Smooth muscle cell (in vitro differentiated cells): ENCODE measurements at regions not wholly inside any gene's neighbourhood (a gene's known extent, or its start where the extent isn't known, plus 50 kb on each side); places are given as distances from the start of the nearest gene placed in this dataset.

Experiments
- DNase-seq: peaks from one replicate; lab custom pipeline; 2025; ENCODE audit not compliant: unreplicated experiment; lab: John Stamatoyannopoulos, UW
- H2AFZ ChIP-seq: fragments of 200-600 bp; sonication (generic); 2 replicates; pipeline ENCODE4 v1.6.0; 2016; ENCODE audit warnings: antibody characterized with exemption, low read depth, mild to moderate bottlenecking
- H3F3A ChIP-seq: fragments of 200-600 bp; sonication (generic); 2 replicates; pipeline ENCODE4 v1.6.0; 2017; ENCODE audit warnings: antibody characterized with exemption, low read depth
- H3K27ac ChIP-seq: fragments of 200-600 bp; sonication (generic); 2 replicates; pipeline ENCODE4 v1.5.1; 2016; ENCODE audit warnings: low read depth, mild to moderate bottlenecking
- H3K27me3 ChIP-seq: fragments of 200-600 bp; sonication (generic); 2 replicates; pipeline ENCODE4 v1.6.1; 2016; ENCODE audit warnings: low read depth, mild to moderate bottlenecking
- H3K36me3 ChIP-seq: fragments of 200-600 bp; sonication (generic); 2 replicates; pipeline ENCODE4 v1.5.1; 2016; ENCODE audit warnings: low read depth
- H3K4me1 ChIP-seq: fragments of 200-600 bp; sonication (generic); 2 replicates; pipeline ENCODE4 v1.5.1; 2016; ENCODE audit warnings: low read depth
- H3K4me2 ChIP-seq: fragments of 200-600 bp; sonication (generic); 2 replicates; pipeline ENCODE4 v1.6.0; 2016; ENCODE audit warnings: mild to moderate bottlenecking
- H3K4me3 ChIP-seq: fragments of 200-600 bp; sonication (generic); 2 replicates; pipeline ENCODE4 v1.5.1; 2016; ENCODE audit warnings: mild to moderate bottlenecking
- H3K79me2 ChIP-seq: fragments of 200-600 bp; sonication (generic); 2 replicates; pipeline ENCODE4 v1.6.0; 2016; ENCODE audit warnings: low read depth, mild to moderate bottlenecking
- H3K9ac ChIP-seq: fragments of 200-600 bp; sonication (generic); 2 replicates; pipeline ENCODE4 v1.6.0; 2016; ENCODE audit warnings: low read depth
- H3K9me3 ChIP-seq: fragments of 200-600 bp; sonication (generic); replicated peaks from 2 replicates; pipeline ENCODE4 v1.5.1; 2016; ENCODE audit warnings: low read depth
- H4K20me1 ChIP-seq: fragments of 200-600 bp; sonication (generic); 2 replicates; pipeline ENCODE4 v1.6.0; 2016; ENCODE audit warnings: low read depth
- WGBS: methylation state at CpG from one replicate; pipeline ENCODE4 v1.1.7; 2016; ENCODE audit warnings: low lambda C conversion rate; 5-methylcytosine and 5-hydroxymethylcytosine counted together
- TF ChIP-seq, protein P1 (sequence below): fragments of 200-600 bp; sonication (generic); IDR thresholded peaks from 2 replicates; pipeline ENCODE4 v1.5.1; 2017; ENCODE audit warnings: borderline replicate concordance, mild to moderate bottlenecking, antibody characterized with exemption; ENCODE audit not compliant: insufficient read depth, poor library complexity, severe bottlenecking

DNA sequence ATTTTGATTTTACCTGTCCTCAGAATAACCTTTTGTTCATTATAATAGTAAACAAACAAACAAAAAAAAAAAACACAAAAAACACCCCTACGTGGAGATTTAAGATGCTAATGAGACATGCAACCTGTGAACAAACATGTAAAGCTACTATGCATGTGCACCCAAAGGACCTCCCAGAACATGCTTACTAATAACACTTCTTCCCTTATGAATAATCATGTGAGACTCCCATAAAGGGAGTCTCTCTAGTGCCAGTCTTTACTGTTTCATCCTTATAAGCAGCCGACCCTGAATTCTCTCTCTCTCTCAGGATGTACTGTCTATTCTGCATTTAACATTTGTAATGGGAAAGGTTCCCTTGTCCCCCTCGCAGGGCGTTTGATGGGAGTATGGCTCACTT is 1051.1 kb downstream of the PCDH17 start:
- Histone ChIP-seq H3K9me3 (no peaks in the 10 kb centered on the region), H3K36me3 (no peaks in the 10 kb centered on the region), H3K4me2 (no peak overlapping the region), H3K27ac (no peak overlapping the region), H4K20me1 (no peaks in the 10 kb centered on the region), H3K79me2 (no peaks in the 10 kb centered on the region), H3K4me1 (no peaks in the 10 kb centered on the region), H2AFZ (no peak overlapping the region), H3K9ac (no peak overlapping the region), H3F3A (no peaks in the 10 kb centered on the region), H3K27me3 (no peaks in the 10 kb centered on the region), H3K4me3 (no peak overlapping the region)
- TF ChIP-seq, protein P1, sequence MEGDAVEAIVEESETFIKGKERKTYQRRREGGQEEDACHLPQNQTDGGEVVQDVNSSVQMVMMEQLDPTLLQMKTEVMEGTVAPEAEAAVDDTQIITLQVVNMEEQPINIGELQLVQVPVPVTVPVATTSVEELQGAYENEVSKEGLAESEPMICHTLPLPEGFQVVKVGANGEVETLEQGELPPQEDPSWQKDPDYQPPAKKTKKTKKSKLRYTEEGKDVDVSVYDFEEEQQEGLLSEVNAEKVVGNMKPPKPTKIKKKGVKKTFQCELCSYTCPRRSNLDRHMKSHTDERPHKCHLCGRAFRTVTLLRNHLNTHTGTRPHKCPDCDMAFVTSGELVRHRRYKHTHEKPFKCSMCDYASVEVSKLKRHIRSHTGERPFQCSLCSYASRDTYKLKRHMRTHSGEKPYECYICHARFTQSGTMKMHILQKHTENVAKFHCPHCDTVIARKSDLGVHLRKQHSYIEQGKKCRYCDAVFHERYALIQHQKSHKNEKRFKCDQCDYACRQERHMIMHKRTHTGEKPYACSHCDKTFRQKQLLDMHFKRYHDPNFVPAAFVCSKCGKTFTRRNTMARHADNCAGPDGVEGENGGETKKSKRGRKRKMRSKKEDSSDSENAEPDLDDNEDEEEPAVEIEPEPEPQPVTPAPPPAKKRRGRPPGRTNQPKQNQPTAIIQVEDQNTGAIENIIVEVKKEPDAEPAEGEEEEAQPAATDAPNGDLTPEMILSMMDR, result no peak
- 94% methylated on average over 4 of the region's 4 CpGs for WGBS
- DNase-seq, result no peak

DNA sequence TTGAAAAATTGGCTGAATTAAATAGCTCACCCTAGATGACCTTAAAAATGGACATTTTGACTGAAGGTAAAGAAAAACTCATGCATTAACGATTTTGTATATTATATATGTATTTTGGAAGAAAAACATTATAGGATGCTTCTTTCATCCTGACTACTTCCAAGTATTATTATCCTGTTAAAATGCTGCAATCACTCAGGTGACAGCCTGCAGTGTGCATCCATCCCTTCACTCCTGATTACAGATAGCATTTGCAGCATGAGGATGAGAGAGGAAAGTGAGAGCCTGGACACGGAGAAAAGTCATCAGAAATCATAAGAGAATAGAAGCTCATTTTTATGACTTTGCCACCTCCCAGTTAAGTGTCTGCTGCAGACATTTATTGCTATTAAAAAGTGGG is 1055.6 kb downstream of the PCDH17 start:
- Histone ChIP-seq H3K27ac (no peak overlapping the region), H3K9ac (no peak overlapping the region), H3K79me2 (no peaks in the 10 kb centered on the region), H3K27me3 (no peaks in the 10 kb centered on the region), H4K20me1 (no peaks in the 10 kb centered on the region), H2AFZ (no peak overlapping the region), H3K4me3 (no peak overlapping the region), H3K9me3 (no peaks in the 10 kb centered on the region), H3K4me1 (no peaks in the 10 kb centered on the region), H3F3A (no peaks in the 10 kb centered on the region), H3K4me2 (no peak overlapping the region), H3K36me3 (no peaks in the 10 kb centered on the region)
- DNase-seq, result no peak
- TF ChIP-seq, protein P1, result no peak
- 94% methylated on average over 2 of the region's 2 CpGs for WGBS

DNA sequence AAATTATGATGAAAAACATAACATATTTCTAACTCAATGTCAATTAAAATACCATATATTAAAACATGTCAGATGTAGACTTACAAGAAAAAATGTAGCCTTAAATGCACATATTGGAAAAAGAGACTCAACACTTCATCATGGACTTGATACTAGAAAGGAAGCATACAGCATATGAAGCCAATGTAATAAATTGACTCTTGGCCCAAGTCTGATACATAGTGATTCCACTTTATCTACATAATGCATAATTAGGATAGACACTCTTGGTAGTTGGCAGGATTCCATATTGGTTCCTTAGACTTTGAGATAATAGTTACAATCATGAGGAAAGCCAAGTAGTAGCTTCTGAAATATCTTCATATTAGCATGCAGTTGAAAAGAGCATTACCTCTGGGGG is 1067.0 kb downstream of the PCDH17 start:
- TF ChIP-seq, protein P1, result no peak
- no peaks in the 10 kb centered on the region for H3K27me3 ChIP-seq

DNA sequence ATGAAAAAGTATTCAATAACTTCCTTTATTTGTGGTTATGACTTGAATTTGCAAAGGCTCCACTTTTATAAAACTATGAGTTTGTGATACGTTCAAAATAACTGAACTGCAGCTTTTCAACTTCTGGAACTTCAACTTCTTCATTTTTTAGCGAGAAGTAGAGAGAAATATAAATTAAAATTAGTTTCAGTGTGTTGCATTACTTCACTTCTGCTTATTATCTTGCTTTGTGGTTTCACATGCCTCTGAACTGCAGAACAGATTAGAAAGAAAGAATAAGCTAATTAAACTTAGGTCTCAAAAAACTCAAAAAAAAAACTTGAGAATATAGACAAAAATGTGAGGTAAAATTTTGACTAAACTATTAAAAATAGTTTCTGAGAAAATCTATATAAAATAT is 1073.4 kb downstream of the PCDH17 start:
- no peaks in the 10 kb centered on the region for H3F3A ChIP-seq
- TF ChIP-seq, protein P1, result no peak
- peak overlapping the region; percentile 6 for H3K4me2 ChIP-seq
- no peak overlapping the region for H3K9ac ChIP-seq
- no peaks in the 10 kb centered on the region for H4K20me1 ChIP-seq
- 73% methylated on average over 2 of the region's 2 CpGs for WGBS
- H3K9me3 ChIP-seq, result no peaks in the 10 kb centered on the region
- no peaks in the 10 kb centered on the region for H3K4me1 ChIP-seq
- H3K36me3 ChIP-seq, result no peaks in the 10 kb centered on the region
- DNase-seq, result no peak
- H3K27ac ChIP-seq, result no peak overlapping the region
- H3K4me3 ChIP-seq, result no peak overlapping the region
- H2AFZ ChIP-seq, result no peak overlapping the region
- H3K79me2 ChIP-seq, result no peaks in the 10 kb centered on the region
- no peaks in the 10 kb centered on the region for H3K27me3 ChIP-seq

More for the DNA sequence above, 1067.0 kb downstream of the PCDH17 start:
- Histone ChIP-seq H3K4me2 (no peak overlapping the region), H3F3A (no peaks in the 10 kb centered on the region), H3K4me1 (no peaks in the 10 kb centered on the region), H4K20me1 (no peaks in the 10 kb centered on the region), H3K36me3 (no peaks in the 10 kb centered on the region), H3K9ac (no peak overlapping the region), H3K4me3 (no peak overlapping the region), H2AFZ (no peak overlapping the region), H3K79me2 (no peaks in the 10 kb centered on the region), H3K9me3 (no peaks in the 10 kb centered on the region), H3K27ac (no peak overlapping the region)
- DNase-seq, result no peak
